Suprapubic skin (tissue), 4 donors: ENCODE measurements at regions not wholly inside any gene's neighbourhood (a gene's known extent, or its start where the extent isn't known, plus 50 kb on each side); places are given as distances from the start of the nearest gene placed in this dataset.

ENCODE experiments used
- DNase-seq, 2 donors: peaks; one replicate each; pipeline ENCODE4 v3.0.0-alpha.2; 2019; ENCODE audit warnings: low spot score in 2 of 2
- H3K27ac ChIP-seq: fragments of 200-600 bp; sonication (generic); one replicate; pipeline ENCODE4 v1.5.1; 2019
- H3K27me3 ChIP-seq: fragments of 200-600 bp; sonication (generic); one replicate; pipeline ENCODE4 v1.5.1; 2019
- H3K36me3 ChIP-seq: fragments of 200-600 bp; sonication (generic); one replicate; pipeline ENCODE4 v1.5.1; 2019
- H3K4me1 ChIP-seq: fragments of 200-600 bp; sonication (generic); one replicate; pipeline ENCODE4 v1.5.1; 2019
- H3K4me3 ChIP-seq: fragments of 200-600 bp; sonication (generic); one replicate; pipeline ENCODE4 v1.5.1; 2019; ENCODE audit warnings: mild to moderate bottlenecking
- H3K9me3 ChIP-seq: fragments of 200-600 bp; sonication (generic); one replicate; pipeline ENCODE4 v1.5.1; 2019
- CTCF ChIP-seq, 2 donors: fragments of 200-600 bp in 1 of 2; fragments of 450-650 bp in 1 of 2; sonication (generic) in 1 of 2; IDR thresholded peaks; one replicate each; pipeline ENCODE4 v1.5.1; 2016 to 2019; ENCODE audit warnings: antibody characterized with exemption in 2 of 2, mild to moderate bottlenecking in 1 of 2, moderate library complexity in 1 of 2
- EP300 ChIP-seq: sonication (generic); formaldehyde crosslinking; IDR thresholded peaks from one replicate; pipeline ENCODE4 v1.6.1; 2017; ENCODE audit warnings: antibody characterized with exemption
- POLR2A ChIP-seq, 2 donors: fragments of 450-650 bp; IDR thresholded peaks; one replicate each; pipeline ENCODE4 v1.6.1; 2017; ENCODE audit warnings: antibody characterized with exemption in 2 of 2, mild to moderate bottlenecking in 2 of 2, moderate library complexity in 2 of 2
- POLR2AphosphoS5 ChIP-seq, 3 donors: sonication (generic); formaldehyde crosslinking; IDR thresholded peaks; one replicate each; pipeline ENCODE4 v1.6.1; 2017; ENCODE audit warnings: antibody characterized with exemption in 3 of 3
- WGBS: methylation state at CpG from one replicate; pipeline ENCODE4 v1.1.5; 2018; 5-methylcytosine and 5-hydroxymethylcytosine counted together

GRCh38 chr4:151917145-151917734 lies 156.4 kb upstream of the GATB start:
- WGBS = 86% methylated on average over 2 of the region's 2 CpGs
- TF ChIP-seq POLR2A (IDR thresholded peaks at IDR 0.05) (no peak), POLR2AphosphoS5 (IDR thresholded peaks at IDR 0.05) (no peak), CTCF (IDR thresholded peaks at IDR 0.05) (no peak), EP300 (no peak)
- no peaks in the 10 kb centered on the region for H3K4me1 ChIP-seq

GRCh38 chr4:151912632-151913031 lies 151.8 kb upstream of the GATB start:
- H3K9me3 ChIP-seq = peaks cover 4% of the 10 kb centered on the region
- DNase-seq = no peak
- H3K4me1 ChIP-seq = no peaks in the 10 kb centered on the region
- H3K36me3 ChIP-seq = no peaks in the 10 kb centered on the region
- no peaks in the 10 kb centered on the region for H3K27me3 ChIP-seq
- H3K27ac ChIP-seq = no peak overlapping the region
- H3K4me3 ChIP-seq = no peak overlapping the region
- TF ChIP-seq POLR2A (IDR thresholded peaks at IDR 0.05) (no peak), POLR2AphosphoS5 (IDR thresholded peaks at IDR 0.05) (no peak), EP300 (no peak), CTCF (IDR thresholded peaks at IDR 0.05) (no peak)
- WGBS = 77% methylated on average over 6 of the region's 6 CpGs

More at GRCh38 chr4:151917145-151917734, 156.4 kb upstream of the GATB start:
- no peaks in the 10 kb centered on the region for H3K36me3 ChIP-seq
- no peaks in the 10 kb centered on the region for H3K27me3 ChIP-seq
- H3K27ac ChIP-seq = no peak overlapping the region
- H3K9me3 ChIP-seq = peaks cover 4% of the 10 kb centered on the region
- DNase-seq = no peak
- H3K4me3 ChIP-seq = no peak overlapping the region

- no peaks in the 10 kb centered on the region for H3K36me3 ChIP-seq
- H3K27me3 ChIP-seq = no peaks in the 10 kb centered on the region
- DNase-seq = no peak
- H3K4me1 ChIP-seq = no peaks in the 10 kb centered on the region
- no peak for TF ChIP-seq POLR2A (IDR thresholded peaks at IDR 0.05)
- TF ChIP-seq CTCF (IDR thresholded peaks at IDR 0.05) = no peak
- no peak for TF ChIP-seq EP300
- TF ChIP-seq POLR2AphosphoS5 (IDR thresholded peaks at IDR 0.05) = no peak
- H3K9me3 ChIP-seq = peaks cover 4% of the 10 kb centered on the region
- H3K27ac ChIP-seq = no peak overlapping the region
- H3K4me3 ChIP-seq = no peak overlapping the region
- WGBS = 78% methylated on average over 2 of the region's 2 CpGs
Observed at GRCh38 chr4:151911970-151912369, 151.2 kb upstream of the GATB start.

GRCh38 chr4:151908734-151909497 lies 148.1 kb upstream of the GATB start:
- WGBS = 79% methylated on average over 4 of the region's 4 CpGs
- no peak for DNase-seq
- Histone ChIP-seq H3K36me3 (no peaks in the 10 kb centered on the region), H3K4me1 (no peaks in the 10 kb centered on the region), H3K4me3 (no peak overlapping the region), H3K9me3 (no peaks in the 10 kb centered on the region), H3K27ac (no peak overlapping the region), H3K27me3 (no peaks in the 10 kb centered on the region)
- no peak for TF ChIP-seq POLR2AphosphoS5 (IDR thresholded peaks at IDR 0.05)
- TF ChIP-seq CTCF (IDR thresholded peaks at IDR 0.05) = no peak
- no peak for TF ChIP-seq POLR2A (IDR thresholded peaks at IDR 0.05)
- no peak for TF ChIP-seq EP300

GRCh38 chr4:151908201-151908600 lies 147.4 kb upstream of the GATB start:
- Histone ChIP-seq H3K4me1 (no peaks in the 10 kb centered on the region), H3K4me3 (no peak overlapping the region), H3K36me3 (no peaks in the 10 kb centered on the region), H3K27me3 (no peaks in the 10 kb centered on the region), H3K9me3 (no peaks in the 10 kb centered on the region), H3K27ac (no peak overlapping the region)
- TF ChIP-seq POLR2AphosphoS5 (IDR thresholded peaks at IDR 0.05) (no peak), POLR2A (IDR thresholded peaks at IDR 0.05) (no peak), CTCF (IDR thresholded peaks at IDR 0.05) (no peak), EP300 (no peak)
- no peak for DNase-seq
- WGBS = 69% methylated on average over 3 of the region's 3 CpGs
